ENCODE measurements at regions not wholly inside any gene's neighbourhood (a gene's known extent, or its start where the extent isn't known, plus 50 kb on each side); places are given as distances from the start of the nearest gene placed in this dataset.

DNA sequence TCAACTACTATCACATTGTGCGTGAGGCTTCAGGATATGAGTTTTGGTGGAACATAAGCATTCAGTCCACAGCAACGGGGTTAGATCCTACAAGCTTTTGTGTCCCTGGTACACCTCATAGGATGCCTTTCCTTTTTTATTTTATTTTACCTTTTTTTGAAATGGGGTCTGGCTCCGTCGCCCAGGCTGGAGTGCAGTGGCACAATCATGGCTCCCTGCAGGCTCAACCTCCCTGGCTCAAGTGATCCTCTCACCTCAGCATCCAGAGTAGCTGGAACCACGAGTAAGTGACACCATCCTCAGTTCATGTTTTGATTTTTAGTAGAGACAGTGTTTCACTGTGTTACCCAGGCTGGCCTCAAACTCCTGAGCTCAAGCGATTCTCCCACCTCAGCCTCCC lies 86.0 kb upstream of the RAI14 start:
- TF ChIP-seq GATA2 (IDR thresholded peaks at IDR 0.05; ENCODE audit: low read depth, low read length): no peak
- TF ChIP-seq GATA3 (IDR thresholded peaks at IDR 0.05; ENCODE audit: low read depth, low read length): no peak

All from SH-SY5Y (cell line).